Smooth muscle cell (in vitro differentiated cells): ENCODE measurements at regions not wholly inside any gene's neighbourhood (a gene's known extent, or its start where the extent isn't known, plus 50 kb on each side); places are given as distances from the start of the nearest gene placed in this dataset.

ENCODE experiments used
- DNase-seq: peaks from one replicate; lab custom pipeline; 2025; ENCODE audit not compliant: unreplicated experiment; lab: John Stamatoyannopoulos, UW
- H2AFZ ChIP-seq: fragments of 200-600 bp; sonication (generic); 2 replicates; pipeline ENCODE4 v1.6.0; 2016; ENCODE audit warnings: antibody characterized with exemption, low read depth, mild to moderate bottlenecking
- H3F3A ChIP-seq: fragments of 200-600 bp; sonication (generic); 2 replicates; pipeline ENCODE4 v1.6.0; 2017; ENCODE audit warnings: antibody characterized with exemption, low read depth
- H3K27ac ChIP-seq: fragments of 200-600 bp; sonication (generic); 2 replicates; pipeline ENCODE4 v1.5.1; 2016; ENCODE audit warnings: low read depth, mild to moderate bottlenecking
- H3K27me3 ChIP-seq: fragments of 200-600 bp; sonication (generic); 2 replicates; pipeline ENCODE4 v1.6.1; 2016; ENCODE audit warnings: low read depth, mild to moderate bottlenecking
- H3K36me3 ChIP-seq: fragments of 200-600 bp; sonication (generic); 2 replicates; pipeline ENCODE4 v1.5.1; 2016; ENCODE audit warnings: low read depth
- H3K4me1 ChIP-seq: fragments of 200-600 bp; sonication (generic); 2 replicates; pipeline ENCODE4 v1.5.1; 2016; ENCODE audit warnings: low read depth
- H3K4me2 ChIP-seq: fragments of 200-600 bp; sonication (generic); 2 replicates; pipeline ENCODE4 v1.6.0; 2016; ENCODE audit warnings: mild to moderate bottlenecking
- H3K4me3 ChIP-seq: fragments of 200-600 bp; sonication (generic); 2 replicates; pipeline ENCODE4 v1.5.1; 2016; ENCODE audit warnings: mild to moderate bottlenecking
- H3K79me2 ChIP-seq: fragments of 200-600 bp; sonication (generic); 2 replicates; pipeline ENCODE4 v1.6.0; 2016; ENCODE audit warnings: low read depth, mild to moderate bottlenecking
- H3K9ac ChIP-seq: fragments of 200-600 bp; sonication (generic); 2 replicates; pipeline ENCODE4 v1.6.0; 2016; ENCODE audit warnings: low read depth
- H3K9me3 ChIP-seq: fragments of 200-600 bp; sonication (generic); replicated peaks from 2 replicates; pipeline ENCODE4 v1.5.1; 2016; ENCODE audit warnings: low read depth
- H4K20me1 ChIP-seq: fragments of 200-600 bp; sonication (generic); 2 replicates; pipeline ENCODE4 v1.6.0; 2016; ENCODE audit warnings: low read depth
- CTCF ChIP-seq: fragments of 200-600 bp; sonication (generic); IDR thresholded peaks from 2 replicates; pipeline ENCODE4 v1.5.1; 2017; ENCODE audit warnings: borderline replicate concordance, mild to moderate bottlenecking, antibody characterized with exemption; ENCODE audit not compliant: insufficient read depth, poor library complexity, severe bottlenecking
- WGBS: methylation state at CpG from one replicate; pipeline ENCODE4 v1.1.7; 2016; ENCODE audit warnings: low lambda C conversion rate; 5-methylcytosine and 5-hydroxymethylcytosine counted together

GRCh38 chr17:73906896-73907870, 262.9 kb upstream of the SDK2 start:
- Histone ChIP-seq H2AFZ (no peak overlapping the region), H3K4me2 (no peak overlapping the region), H3K4me3 (no peak overlapping the region), H3K4me1 (peaks cover 11% of the 10 kb centered on the region), H3K36me3 (no peaks in the 10 kb centered on the region), H3K79me2 (no peaks in the 10 kb centered on the region), H3F3A (no peaks in the 10 kb centered on the region), H3K9ac (no peak overlapping the region), H4K20me1 (no peaks in the 10 kb centered on the region), H3K9me3 (no peaks in the 10 kb centered on the region), H3K27ac (no peak overlapping the region), H3K27me3 (peaks cover 85% of the 10 kb centered on the region)
- DNase-seq, result no peak
- WGBS, result 84% methylated on average over 18 of the region's 18 CpGs
- TF ChIP-seq CTCF, result no peak

- H3K79me2 ChIP-seq, result no peaks in the 10 kb centered on the region
- H3K4me1 ChIP-seq, result no peaks in the 10 kb centered on the region
- 85% methylated on average over 7 of the region's 7 CpGs for WGBS
- no peak for DNase-seq
- H3K4me2 ChIP-seq, result no peak overlapping the region
- no peak overlapping the region for H3K4me3 ChIP-seq
- TF ChIP-seq CTCF, result no peak
- no peak overlapping the region for H3K9ac ChIP-seq
- H3K27me3 ChIP-seq, result peaks cover 79% of the 10 kb centered on the region
- H3K9me3 ChIP-seq, result no peaks in the 10 kb centered on the region
- H3F3A ChIP-seq, result no peaks in the 10 kb centered on the region
- no peak overlapping the region for H2AFZ ChIP-seq
- H4K20me1 ChIP-seq, result no peaks in the 10 kb centered on the region
- no peaks in the 10 kb centered on the region for H3K36me3 ChIP-seq
- no peak overlapping the region for H3K27ac ChIP-seq
Measured at GRCh38 chr17:73909186-73909585, 264.9 kb upstream of the SDK2 start.

GRCh38 chr17:73910206-73910605, 266.0 kb upstream of the SDK2 start:
- H3K36me3 ChIP-seq, result no peaks in the 10 kb centered on the region
- peaks cover 74% of the 10 kb centered on the region for H3K27me3 ChIP-seq
- no peaks in the 10 kb centered on the region for H3K79me2 ChIP-seq
- no peak overlapping the region for H3K27ac ChIP-seq
- no peak overlapping the region for H2AFZ ChIP-seq
- no peak for TF ChIP-seq CTCF
- no peaks in the 10 kb centered on the region for H4K20me1 ChIP-seq
- no peaks in the 10 kb centered on the region for H3F3A ChIP-seq
- H3K9me3 ChIP-seq, result no peaks in the 10 kb centered on the region
- WGBS, result 78% methylated on average over 4 of the region's 4 CpGs
- H3K4me2 ChIP-seq, result no peak overlapping the region
- H3K4me1 ChIP-seq, result no peaks in the 10 kb centered on the region
- H3K4me3 ChIP-seq, result no peak overlapping the region
- DNase-seq, result no peak
- no peak overlapping the region for H3K9ac ChIP-seq
